ENCODE measurements at regions not wholly inside any gene's neighbourhood (a gene's known extent, or its start where the extent isn't known, plus 50 kb on each side); places are given as distances from the start of the nearest gene placed in this dataset.

DNA sequence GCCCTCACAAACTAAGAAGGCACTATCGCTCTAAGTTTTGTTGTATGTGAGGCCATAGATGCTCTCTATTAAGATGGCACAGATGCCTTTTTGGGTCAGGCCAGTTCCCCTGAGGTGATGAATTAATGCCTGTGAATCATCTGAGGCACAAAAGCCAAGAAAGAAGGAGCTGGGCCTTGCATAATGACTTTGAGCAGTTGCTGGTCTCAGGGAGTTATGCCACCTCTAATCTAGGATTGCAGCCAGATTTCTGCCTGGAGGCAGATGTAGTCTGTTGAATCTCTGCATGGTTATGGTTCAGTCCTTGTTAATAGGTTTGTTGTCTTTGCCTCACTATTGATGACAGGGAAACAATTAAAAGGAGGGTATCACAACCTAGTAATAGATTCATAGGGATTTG lies 168.1 kb upstream of the CHRM3 start:
- DNase-seq (ENCODE audit: low read depth in 2 of 2), result no peak

DNA sequence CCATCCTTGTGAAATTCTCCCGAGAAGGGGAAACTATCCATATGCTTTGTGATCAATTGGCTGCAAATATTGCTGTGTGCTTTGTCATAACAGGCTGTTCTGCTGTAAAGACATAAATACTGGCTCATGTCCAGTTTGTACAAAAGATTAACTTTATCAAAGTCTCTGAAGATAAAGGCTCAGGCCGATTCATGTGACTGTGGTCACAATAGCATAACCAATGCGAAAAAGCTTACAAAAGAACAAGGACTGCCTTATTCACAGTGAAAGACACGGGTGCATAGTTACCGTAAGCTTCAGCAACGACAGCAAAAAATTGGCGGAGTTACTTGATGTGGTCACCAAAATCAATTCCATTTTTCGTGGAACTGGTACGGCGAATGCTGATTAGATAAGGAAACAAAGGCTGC lies 173.6 kb upstream of the CHRM3 start:
- DNase-seq (ENCODE audit: low read depth in 2 of 2), result no peak

DNA sequence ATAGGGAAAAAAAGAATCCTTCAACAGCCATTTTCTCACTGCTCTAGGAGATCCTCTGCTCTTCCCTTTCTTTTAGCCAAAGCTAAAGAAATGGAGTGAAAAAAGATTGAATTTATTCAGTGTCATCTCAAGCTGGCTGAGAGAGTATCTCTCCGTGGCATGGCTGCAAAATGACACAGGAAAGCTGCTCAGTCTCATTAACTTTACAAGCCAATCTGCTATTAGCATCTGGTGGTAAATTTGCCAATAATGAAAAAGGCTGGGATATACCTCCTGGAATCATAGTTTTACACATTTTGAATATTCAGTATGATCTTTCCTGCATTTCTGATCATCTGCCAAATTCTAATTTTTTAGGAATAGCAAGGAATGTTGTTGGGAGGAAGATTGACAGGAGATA lies 176.8 kb upstream of the CHRM3 start:
- no peak for DNase-seq (ENCODE audit: low read depth in 2 of 2)

DNA sequence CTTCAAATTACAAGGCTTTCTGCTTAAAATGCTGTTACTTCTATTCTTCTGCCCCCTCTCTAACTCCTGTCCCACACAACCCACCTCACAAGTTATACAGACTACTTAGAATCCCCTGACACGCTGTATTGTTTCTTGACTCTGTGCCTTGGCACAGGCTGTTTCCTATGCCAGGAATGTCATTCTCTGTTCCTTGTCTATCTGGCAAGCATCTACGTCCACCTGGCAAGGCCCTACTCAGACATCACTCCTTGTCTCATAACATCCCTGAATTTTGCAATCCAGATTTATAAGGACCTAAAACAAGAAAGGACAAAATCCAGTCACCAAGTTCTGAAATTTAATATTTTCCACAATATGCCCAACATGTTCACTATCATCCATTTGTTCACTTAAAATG lies 182.0 kb upstream of the CHRM3 start:
- DNase-seq (ENCODE audit: low read depth in 2 of 2), result no peak

DNA sequence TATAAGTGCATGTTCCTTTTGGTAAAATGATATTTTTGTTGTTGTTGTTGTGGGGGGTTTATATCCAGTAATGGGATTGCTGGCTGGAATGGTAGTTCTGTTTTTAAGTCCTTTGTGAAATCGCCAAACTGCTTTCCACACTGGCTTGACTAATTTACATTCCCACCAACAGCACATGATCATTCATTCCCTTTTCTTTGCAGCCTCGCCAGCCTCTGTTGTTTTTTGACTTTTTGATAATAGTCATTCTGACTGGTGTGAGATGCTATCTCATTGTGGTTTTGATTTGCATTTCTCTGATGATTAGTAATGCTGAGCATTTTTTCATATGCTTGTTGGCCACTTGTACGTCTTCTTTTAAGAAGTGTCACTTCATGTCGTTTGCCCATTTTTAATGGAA lies 188.5 kb upstream of the CHRM3 start:
- no peak for DNase-seq (ENCODE audit: low read depth in 2 of 2)

DNA sequence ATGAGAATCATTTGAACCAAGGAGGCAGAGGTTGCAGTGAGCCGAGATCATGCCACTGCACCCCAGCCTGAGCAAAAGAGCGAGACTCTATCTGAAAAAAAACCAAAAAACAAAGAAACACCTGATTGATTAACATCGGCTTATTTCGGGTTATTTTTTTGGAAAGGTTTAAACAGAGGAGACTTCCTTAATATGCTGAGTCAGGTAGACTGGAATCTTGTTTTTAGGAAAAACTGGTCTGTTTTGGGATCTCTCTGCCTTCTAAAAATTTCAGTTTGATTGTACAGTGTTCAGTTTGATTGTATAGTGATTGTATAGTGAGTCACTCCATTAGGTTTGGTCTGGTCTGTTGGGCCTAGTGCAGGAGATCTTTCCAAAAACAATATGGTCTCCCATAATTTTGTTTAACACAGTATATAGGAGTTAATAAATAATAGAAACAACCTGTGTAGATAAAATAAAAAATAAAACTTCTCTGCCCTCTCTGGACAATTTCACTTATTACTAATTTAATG lies 196.3 kb upstream of the CHRM3 start:
- DNase-seq (ENCODE audit: low read depth in 2 of 2), result no peak

DNA sequence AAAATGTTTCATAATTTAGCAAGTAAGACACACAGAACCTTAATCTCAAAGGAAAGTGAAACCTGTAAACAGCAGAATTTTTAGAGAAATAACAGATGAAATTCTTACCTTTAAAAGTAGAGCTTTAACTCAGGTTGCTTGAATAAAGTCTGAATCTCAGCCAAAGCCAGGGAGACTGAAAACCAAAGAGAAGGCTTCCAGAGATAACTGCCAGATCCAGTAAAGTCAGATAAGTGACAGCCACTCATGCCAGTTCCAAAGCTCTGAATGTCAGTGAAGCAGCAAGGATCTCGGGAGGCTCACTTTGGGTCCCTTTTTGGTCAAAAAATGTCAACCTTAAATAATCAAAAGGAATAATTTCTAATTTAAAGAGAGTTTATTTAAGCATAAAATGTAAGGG lies 199.9 kb upstream of the CHRM3 start:
- no peak for DNase-seq (ENCODE audit: low read depth in 2 of 2)

DNA sequence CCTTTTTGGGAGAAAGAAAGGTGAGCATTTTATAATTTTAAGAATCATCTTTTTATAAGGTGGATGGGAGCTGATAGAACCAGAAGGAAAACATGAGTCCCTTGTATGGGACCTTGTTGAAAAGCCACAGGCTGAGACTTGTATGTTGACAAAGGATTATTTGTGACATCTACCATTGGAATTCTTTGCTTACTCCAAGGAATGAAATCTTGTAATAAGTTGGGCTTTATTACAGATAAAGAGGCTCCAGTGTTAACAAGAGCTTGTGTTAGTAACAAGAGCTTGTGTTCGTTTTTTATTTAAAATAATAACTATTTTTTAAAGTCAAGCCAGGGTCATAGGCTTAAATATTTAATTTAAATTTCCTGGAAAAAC lies 201.1 kb upstream of the CHRM3 start:
- no peak for DNase-seq (ENCODE audit: low read depth in 2 of 2)

DNA sequence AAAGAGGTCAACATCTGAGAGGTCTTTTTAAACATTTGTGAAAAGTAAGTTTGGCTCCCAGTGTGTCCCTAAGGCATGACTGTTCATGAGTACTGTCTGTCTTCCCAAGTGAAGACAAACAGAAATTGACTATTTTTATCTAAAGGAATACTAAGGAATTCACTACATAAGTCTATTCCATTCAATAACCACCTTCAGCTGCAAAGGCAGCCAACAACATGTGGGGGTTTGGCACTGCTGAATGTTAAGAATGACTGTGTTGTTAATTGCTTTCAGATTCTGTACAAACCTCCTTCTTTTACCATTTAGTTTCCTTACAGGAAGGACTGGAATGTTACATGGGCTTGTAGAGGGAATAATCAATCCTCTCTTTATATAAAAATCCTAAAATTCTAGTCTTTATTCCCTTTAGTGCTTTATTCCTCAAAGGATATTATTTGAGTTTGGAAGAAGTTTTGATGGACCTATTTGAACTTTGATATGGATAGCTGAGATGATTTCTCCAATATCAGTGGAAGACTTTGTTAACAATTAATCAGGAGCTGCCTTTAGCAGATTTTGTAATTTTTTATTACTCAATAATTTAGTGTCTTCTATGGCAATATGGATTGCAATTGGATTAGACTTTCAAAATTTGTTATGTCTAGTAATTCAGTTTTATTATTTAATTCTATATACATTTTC lies 201.7 kb upstream of the CHRM3 start:
- DNase-seq (ENCODE audit: low read depth in 2 of 2), result no peak

DNA sequence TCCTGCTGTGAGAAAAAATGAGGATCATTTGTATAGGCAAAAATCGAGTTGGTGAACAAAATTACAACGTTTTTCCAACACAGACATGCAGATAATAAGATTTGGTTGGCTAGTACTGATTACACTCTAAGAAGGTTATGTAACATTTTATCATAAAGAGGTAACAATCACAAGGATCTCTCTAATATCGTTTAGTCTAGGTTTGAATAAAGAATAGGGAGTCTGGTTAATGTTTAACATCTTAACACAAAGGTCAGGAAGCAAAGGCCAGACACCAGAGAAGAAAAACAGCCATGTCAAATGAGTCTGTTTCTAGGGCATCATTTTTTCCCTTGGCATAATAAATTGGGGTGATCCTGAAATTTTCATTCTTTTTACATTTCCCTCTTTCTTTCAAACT lies 207.4 kb upstream of the CHRM3 start:
- no peak for DNase-seq (ENCODE audit: low read depth in 2 of 2)

DNA sequence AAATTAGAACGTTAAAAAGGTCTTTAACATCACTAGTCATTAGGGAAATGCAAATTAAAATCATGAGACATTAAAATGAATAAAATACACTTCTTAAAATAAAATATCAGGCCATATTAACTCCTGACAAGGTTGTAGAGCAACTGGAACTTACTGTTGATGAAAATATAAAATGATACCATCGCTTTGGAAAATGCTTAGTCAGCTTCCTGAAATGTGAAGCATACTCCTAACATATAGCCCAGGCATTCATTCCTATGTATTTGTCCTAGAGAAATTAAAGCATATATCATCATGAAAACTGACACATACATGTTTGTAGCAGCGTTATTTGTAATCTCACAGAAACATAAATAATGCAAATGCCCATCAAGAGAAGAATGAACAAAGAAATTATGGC lies 211.5 kb upstream of the CHRM3 start:
- DNase-seq (ENCODE audit: low read depth in 2 of 2), result no peak

DNA sequence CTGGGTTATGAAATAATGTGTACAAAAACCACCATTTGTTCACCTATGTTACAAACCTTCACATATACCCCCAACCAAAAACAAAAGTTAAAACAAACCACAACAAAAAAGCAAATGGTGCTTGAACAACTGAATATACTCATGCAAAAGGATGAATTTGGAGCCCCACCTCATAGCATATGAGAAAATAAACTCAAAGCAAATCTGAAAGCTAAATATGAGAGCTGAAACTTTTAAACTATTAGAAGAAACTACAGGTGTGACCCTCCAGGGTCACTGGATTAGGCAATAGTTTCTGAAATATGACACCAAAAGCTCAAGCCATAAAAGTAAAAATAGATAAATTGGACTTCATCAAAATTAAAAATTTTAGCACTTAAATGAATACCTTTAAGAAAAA lies 215.5 kb upstream of the CHRM3 start:
- no peak for DNase-seq (ENCODE audit: low read depth in 2 of 2)

DNA sequence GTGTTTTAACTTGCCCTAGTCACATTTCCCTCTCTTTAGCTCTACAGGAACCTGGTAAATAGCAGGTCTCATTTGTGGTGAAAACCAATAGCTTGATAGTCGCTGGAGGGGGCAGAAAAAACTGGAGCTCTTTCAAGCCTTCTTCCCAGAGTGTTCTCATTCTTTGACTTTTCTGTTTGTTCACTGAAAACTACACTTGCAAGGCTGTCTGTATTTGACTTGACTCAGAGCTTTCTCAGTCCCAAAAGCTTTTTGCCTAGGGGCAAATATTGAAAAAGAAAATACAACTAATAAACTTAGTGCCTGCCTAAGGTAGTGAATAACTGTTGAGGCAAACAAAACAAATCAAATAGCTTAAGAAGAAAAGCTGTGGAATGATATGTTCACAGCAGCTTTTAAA lies 217.1 kb upstream of the CHRM3 start:
- no peak for DNase-seq (ENCODE audit: low read depth in 2 of 2)

DNA sequence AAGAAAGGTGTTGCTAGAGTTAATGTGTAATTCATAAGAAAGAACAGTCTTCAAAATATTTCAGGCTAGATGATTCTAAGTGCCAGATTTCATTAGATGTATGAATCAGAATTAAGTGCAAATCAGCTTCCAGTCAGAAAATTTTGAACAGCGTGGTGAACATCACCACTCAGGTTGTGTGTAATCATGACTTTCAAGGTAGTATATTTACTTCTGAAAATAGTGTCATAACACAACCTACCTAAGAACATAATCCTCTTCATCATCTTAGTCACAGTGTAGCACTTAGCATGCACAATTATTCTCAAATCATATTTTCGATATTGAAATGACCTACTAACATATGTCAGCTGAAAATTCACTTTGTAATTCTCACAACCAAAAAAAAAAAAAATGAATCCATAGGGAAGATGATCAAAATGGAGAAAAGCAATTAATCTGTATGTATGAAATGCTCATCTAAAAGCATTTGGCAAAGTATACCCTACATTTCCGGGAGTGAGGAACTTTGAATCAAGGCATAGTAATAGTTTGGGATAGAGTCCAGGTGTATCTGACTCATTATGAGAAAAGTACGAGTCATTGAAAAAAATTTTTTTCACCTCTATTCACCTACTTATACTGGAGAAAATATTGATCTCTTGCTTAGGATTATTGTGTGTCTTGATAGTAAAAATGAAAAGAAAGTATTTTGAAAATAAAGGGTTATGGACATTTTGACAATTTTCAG lies 221.8 kb upstream of the CHRM3 start:
- no peak for DNase-seq (ENCODE audit: low read depth in 2 of 2)

DNA sequence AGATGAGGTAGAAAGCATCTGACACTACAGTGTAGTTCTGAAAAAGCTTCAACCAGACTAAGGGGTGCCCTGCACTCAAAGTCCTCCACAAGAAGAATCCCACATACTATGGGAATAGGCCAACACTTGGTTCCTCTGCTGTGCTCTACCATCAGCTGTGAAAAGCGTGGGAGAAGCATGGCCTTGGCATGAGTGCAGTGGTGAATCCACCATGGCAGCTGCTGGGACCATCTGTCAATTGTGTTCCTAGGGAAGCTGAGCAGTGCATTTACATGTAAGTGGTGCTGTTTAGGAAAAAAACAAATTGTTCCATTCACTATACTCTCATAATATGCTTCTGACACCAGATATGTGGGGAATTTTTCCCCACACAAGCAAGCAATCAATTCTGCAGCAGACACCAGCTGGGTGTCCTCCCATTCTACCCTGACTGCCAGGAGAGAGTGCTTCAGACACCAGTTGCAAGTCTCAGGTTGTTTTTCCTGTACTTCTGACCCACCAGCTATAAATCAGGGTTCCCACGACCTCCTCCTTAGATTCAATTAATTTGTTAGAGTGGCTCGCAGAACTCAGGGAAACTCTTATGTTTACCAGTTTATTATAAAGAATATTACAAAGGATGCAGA lies 230.8 kb upstream of the CHRM3 start:
- DNase-seq (ENCODE audit: low read depth in 2 of 2), result no peak

DNA sequence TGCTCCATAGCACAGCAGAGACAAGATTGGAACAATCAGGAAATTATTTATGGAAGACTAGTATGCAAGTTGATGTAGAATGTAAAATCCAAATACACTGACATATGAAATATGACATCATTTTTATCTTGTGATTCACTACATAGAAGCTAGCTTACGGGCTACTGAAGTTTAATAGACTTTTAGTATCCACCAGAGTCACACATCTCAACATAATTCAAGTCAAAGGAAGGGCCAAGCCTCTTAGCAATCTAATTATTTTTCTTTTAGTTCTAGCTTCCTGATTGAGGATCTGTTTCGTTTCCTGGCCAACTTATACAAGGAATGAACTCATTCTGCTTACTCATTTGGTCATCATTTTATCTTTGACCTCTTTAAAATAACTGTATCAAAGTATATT lies 234.4 kb upstream of the CHRM3 start:
- DNase-seq (ENCODE audit: low read depth in 2 of 2), result no peak

DNA sequence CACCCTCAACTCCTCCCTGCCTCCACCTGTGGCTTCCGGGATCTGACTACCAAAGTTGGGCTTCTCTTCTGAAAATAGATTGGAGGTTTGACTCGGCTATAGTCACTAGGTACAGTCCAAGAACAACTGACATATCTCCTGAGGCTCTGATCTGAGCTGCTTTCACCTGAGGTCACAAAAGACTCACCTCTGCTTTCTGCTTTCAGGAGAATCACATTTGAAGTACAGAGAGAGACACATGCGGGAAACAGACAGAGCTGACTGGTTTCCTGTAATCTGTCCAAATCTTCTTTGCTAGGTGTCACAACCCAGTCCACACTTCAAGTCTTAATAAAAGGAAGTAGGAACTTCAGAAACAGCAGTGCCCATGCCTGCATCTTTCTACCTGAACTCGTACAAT lies 245.4 kb upstream of the CHRM3 start:
- DNase-seq (ENCODE audit: low read depth in 2 of 2), result no peak

DNA sequence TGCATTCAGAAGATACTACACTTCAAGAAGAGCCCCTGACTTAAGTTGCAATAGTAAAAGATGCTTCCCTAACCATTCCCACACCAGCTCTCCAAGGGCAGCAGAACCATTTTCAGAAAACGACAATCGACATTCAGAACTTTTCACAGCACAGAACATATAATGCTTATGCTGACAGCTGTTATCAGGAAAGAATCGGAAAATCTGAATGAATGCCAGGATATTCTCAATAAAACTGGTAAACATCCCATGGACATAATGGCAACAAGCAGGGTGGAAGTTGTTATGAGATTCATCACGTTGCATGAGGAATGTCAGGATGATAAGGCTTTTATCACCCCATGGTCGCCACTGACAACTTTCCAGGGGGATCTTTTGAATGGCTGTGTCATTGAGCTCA lies 246.6 kb upstream of the CHRM3 start:
- DNase-seq (ENCODE audit: low read depth in 2 of 2), result no peak

DNA sequence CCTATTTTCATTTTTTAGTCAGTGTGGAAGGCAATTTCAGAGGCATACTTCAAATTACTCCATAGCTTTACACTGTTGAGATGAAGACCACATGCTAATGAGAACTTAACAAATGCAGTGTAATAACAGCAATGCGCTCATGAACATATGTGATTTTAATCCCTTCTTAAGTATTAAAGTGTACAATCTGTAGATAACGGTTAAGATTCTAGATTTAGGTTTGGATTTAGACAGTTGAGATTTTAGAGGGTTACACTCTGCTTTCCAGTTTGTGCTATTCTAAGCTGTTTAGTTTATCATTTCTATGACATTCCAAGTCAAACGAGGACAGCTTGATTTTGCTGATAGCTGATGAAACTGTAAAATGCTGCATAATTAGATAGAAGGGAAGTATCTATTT lies 257.8 kb upstream of the CHRM3 start:
- no peak for DNase-seq (ENCODE audit: low read depth in 2 of 2)

DNA sequence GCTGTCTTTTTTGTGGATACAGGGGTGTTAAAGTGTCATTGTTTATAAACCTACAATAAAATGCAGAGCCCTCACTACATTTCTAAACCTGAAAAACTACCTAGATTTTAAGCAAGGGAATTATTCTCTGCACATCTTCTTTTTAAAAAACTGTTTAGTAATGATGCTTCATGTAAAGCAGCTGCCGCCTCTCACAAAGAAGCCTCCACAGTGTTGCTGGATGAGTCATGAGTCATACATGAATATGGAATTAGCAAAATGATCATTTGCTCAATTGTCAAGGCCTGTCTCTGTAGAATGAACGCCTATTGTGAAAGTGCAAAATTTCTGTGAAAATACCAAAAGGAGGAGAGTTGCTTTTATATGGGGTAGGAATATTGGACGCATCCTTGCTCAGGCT lies 259.5 kb upstream of the CHRM3 start:
- DNase-seq (ENCODE audit: low read depth in 2 of 2), result no peak

DNA sequence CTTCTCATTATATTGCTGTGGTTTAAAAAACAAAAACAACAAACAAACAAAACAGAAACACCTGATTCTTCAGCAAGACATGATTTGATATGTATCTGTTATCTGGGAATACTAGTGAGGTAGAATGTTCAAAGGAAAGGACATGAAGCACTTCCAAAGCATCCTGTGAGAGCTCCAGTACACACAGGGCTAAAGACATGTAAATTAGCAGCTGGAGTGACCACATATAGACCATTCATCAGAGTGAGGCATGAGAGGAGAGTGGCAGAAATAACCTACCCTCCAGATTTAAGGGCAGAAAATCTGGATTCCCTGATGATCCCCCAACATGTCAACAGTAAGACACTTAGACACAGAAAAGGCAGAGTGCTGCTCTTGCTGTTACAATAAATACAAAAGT lies 260.5 kb upstream of the CHRM3 start:
- no peak for DNase-seq (ENCODE audit: low read depth in 2 of 2)

DNA sequence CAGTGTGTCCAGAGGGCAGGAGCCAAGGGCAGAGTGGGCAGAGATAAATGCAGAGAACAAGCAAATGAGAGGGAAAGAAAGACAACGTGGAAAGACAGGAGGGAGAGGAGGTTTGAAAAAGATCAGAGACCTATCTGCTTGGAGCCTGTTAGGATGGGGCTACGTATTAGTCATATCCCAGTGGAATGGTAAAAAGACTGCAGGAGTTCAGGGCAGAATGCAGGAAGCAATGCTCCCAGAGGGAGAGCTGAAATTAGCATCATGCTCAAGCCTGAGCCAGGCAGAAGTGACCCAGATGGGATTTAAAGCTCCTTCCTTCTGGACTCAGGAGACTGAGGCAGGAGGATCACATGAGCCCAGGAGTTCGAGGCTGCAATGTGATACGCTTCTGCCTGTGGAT lies 261.3 kb upstream of the CHRM3 start:
- DNase-seq (ENCODE audit: low read depth in 2 of 2), result no peak

DNA sequence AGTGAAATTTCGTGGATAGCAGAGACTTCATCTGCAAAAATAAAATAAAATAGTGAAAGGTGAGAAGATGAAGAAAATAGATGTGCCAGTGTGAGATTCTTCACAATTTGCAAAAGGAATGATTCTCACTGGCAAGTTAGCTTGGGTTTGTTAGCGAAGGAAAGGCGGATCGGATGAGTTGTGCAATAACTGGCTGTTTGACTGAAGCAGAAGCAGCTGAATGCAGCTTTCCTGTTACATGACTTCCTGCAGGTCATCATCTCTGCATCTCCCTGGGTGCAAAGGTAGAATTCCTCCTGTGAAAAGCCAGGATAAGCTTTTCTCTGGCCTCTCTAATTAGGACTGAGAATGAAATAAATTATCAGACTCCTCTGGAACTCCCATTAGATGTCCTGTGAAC lies 263.1 kb upstream of the CHRM3 start:
- no peak for DNase-seq (ENCODE audit: low read depth in 2 of 2)
